DLD1 (cell line): ENCODE measurements at regions not wholly inside any gene's neighbourhood (a gene's known extent, or its start where the extent isn't known, plus 50 kb on each side); places are given as distances from the start of the nearest gene placed in this dataset.

Experiments
- in situ Hi-C: cut with HindIII; loops from 2 replicates; pipeline ENCODE4 v1.10.0; 2017; ENCODE audit warnings: low sequenced_read_pairs

DNA sequence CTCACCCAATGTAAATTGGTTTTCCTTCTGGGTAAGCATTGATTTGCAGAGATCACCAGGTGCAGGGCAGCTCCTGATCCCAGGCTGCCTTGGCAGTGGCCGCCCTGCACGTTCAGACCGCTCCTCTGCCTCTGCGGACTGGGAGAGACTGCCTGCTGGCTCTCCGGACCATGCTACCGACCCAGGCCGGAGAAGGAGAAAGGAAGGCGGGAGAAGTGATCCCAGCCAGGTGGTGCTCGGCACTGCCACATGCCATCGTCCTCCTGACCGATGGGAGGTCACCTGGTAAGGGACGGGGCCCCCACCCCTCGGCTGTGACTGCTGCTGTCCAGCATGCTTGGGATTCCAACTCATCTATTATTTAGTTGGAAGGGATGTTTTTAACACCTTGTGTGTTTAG lies 108.1 kb upstream of the POU3F3 start:
- in situ Hi-C loops: no loop called here

GRCh38 chr2:104746299-104746698 lies 107.6 kb upstream of the POU3F3 start:
- in situ Hi-C loops: no loop called here

GRCh38 chr2:104746858-104747257 lies 107.1 kb upstream of the POU3F3 start:
- in situ Hi-C loops: no loop called here

DNA sequence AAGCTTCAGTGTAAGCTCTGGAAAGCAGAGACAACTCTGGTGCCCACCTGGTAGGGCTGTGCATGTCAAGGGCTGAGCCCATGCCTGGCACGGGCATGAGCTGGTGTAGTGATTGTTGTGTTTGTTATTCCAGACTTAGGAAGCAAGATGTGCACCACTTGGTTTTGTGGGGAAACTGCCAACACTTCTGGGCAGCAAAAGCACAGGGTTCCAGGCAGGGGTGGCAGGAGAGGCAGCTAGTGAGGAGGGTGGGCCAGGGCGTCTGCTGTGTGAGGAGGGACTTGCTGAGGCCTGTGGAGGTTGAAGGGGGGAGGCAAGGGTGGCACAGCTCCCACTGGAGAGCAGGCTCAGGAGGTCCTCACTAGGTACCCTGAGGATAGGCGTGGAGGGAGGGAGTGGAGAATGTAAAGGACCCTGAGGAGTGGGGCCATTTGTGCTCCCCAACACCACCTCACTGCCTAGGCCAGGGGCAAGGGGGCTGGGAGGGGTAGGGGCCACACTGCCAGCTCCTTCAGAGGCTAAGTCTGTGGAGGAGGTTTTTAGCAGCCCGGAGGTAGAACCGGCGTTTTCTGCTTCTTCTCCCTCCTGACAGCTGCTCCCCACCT lies 104.0 kb upstream of the POU3F3 start:
- in situ Hi-C loops: no loop called here

GRCh38 chr2:104752504-104752903 lies 101.4 kb upstream of the POU3F3 start:
- in situ Hi-C loops: no loop called here

DNA sequence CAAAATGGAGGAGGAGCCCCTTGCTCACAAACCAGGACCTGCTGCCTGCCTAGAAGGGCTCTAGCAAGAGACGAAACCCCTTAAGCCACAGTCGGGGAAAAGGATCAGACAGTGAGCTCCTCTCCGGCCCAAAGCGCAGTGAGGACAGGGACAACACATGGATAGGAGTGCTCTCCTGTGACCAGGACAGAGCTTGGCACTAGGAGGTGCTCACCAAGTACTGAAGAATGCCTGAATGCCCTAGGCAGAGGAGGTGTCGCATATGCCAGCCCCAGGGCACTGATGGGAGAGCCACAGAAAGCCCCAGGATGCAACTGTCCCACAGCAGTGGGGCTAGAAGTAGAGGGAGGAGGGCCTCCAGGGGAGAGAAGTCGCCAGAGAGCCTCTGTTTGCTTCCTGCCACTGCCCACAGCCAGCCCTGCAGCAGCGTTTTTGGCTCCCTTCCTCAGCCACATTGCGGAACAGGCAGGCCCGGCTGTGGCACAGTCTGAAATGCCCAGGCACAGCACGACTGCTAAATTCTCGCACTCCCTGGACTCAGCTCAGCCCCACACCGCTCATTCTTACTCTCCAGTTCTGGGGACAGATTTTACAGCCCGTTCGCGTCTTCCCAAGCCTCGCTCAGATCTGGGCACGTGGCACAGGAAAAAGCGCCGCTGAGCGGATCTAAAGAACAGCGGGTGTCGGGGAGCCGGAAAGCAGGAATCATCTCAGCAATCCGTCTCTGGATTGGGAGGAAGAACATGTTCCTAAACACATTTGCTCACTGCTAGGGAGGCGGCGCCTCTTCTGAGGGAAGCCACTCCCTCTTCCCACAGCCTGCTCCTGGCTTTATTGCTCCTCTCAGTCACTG lies 98.7 kb upstream of the POU3F3 start:
- in situ Hi-C loops: no loop called here

DNA sequence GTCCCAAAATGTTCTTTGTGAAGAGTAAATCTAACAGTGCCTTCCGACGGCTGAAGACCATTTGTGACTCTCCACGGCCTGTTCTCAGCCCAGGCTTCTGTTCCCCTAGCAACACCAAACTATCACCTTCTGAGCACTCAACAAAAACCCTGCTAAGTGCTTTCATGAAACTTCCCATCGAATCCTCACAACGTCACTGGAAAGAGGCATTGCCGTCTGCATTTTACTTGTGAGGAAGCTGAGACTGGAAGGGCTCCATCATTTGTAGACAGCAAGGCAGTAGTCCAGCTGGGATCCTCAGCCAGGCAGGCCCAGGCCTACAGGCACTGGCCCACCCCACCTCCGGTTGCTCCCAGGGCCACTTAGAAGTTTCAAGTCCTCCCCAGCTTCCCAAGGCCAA lies 97.8 kb upstream of the POU3F3 start:
- in situ Hi-C loops: no loop called here

DNA sequence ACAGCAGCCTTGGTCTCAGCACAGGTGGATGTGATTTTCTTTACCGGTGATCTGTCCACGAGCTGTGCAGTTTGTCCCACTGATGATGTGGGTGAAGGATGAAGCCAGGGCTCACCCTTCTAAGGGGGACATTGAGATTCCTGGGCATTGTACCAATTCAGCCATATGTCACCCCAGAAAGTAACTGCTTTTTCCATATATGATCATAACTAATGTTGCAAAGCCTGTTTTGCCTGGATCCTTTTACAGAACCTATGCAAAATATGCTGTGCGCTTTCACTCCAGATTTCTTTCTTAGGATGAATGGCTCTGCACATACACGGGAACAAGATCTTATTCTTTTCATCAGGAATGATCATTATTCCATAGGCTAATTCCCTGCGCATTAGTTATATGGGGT lies 96.9 kb upstream of the POU3F3 start:
- in situ Hi-C loops: no loop called here

DNA sequence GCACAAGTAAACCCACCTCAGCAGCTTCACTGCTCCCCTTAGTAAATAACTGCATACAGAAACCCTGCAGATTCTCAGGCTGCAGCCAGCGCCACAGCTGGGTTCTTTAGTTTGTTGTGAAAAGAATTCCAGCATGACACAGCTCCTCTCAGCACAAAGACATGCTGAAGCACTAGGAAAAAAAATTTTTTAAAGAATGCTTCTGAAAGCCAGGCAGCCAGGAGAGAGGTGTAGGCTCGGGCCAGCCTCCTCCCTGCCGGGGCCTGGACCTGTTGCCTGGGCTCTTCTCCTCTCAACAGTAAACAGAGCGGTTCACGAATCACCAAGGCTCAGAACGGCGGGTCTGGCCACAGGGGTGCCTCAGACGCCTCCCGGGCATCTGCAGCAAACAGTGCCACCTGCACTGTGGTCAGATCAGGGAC lies 95.7 kb upstream of the POU3F3 start:
- in situ Hi-C loops: no loop called here

- in situ Hi-C loops: no loop called here
Observed at GRCh38 chr2:104762031-104762430, 91.9 kb upstream of the POU3F3 start.

DNA sequence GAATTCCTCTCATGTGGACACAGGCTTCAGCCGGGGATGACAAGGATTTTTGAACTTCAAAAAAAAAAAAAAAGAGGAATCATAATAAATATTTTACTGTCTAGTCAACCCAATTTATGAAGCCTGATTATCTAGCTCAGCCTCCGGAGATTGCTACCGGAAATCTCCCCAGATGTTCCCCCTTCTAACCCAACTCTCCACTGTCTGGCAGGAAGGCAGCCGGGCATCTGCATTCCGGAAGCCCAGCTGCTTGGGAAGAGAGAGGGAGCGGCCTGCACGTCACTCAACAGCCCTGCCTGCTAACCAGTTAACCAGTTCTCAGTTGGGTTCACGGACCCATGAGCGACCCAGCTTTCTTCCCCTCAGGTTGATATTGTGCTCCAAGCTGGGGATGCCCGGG lies 87.2 kb upstream of the POU3F3 start:
- in situ Hi-C loops: no loop called here

- in situ Hi-C loops: no loop called here
Observed at GRCh38 chr2:104768694-104769093, 85.2 kb upstream of the POU3F3 start.

- in situ Hi-C loops: no loop called here
Observed at GRCh38 chr2:104769096-104769495, 84.8 kb upstream of the POU3F3 start.

DNA sequence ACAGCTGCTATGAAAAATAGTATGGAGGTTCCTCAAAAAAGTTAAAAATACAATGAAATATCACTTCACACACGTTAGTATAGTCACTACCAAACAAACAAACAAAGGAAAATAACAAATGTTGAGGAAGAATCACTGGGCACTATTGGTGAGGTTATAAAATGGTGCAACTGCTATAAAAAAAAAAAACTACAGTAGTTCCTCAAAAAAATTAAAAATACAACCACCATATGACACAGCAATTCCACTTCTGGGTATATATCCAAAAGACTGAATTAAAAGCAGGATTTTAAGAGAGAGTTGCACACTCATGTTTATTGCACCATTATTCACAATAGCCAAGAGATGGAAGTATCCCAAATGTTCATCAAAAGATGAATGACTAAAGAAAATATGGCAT lies 80.9 kb upstream of the POU3F3 start:
- in situ Hi-C loops: no loop called here

- in situ Hi-C loops: no loop called here
Observed at GRCh38 chr2:104774631-104775030, 79.3 kb upstream of the POU3F3 start.

DNA sequence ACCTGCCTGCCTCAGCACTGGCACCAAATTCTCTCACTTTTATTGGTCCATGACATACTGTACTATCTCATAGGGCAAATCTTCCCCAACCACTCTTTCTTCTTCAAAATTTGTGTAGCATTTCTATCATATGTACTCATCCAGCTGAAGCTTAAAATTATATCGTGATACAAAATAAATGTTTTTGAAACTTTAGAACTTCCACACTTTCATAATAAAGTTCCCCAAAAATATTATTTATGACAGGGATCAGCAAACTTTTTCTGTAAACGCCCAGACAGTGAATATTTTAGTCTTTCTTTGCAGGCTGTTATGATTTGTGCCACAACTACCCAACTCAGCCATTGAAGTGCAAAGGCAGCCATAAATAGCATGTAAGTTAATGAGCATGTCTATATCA lies 76.2 kb upstream of the POU3F3 start:
- in situ Hi-C loops: no loop called here

GRCh38 chr2:104781151-104781550 lies 72.8 kb upstream of the POU3F3 start:
- in situ Hi-C loops: loop anchor here (5.0 kb wide), 1 partner anchor 74 kb away; no protein-coding TSS in a partner anchor

DNA sequence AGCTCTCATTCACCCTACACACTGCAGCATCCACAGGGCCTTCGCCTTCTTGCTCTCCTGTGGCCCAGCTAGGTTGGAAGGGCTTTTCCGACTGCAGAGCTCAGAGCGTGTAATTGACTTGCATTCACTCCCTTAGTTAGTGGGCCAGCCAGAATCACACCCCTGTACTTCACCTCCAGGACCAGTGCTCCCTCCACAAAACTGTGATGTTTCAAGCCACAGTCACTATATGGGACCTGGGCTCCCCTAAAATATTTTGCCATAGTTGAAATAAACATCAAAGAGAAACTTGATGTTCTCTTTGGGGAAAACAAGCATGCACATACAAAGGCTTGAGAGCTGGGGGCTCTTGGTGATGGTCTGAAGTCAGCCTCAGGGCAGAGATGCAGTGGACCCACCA lies 69.7 kb upstream of the POU3F3 start:
- in situ Hi-C loops: loop anchor here (5.0 kb wide), 1 partner anchor 77 kb away; no protein-coding TSS in a partner anchor

DNA sequence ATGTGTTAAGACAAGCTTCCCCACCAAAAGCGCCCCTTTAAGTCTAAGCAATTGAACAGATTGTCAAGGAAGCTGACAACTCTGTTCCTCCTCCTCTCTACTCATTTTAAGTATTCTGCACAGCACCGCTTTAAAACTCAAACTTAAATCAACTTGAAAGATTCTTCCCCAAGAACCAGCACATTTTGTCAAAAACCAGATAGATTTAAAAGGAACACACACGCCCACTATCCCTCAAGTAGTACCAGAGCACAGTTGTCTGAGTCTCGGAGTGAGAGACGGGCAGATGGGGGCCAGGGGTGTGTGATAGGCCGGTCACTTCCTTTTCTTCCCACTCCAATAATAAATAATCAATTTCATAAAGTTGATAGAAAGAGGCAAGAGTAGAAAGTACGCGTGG lies 67.7 kb upstream of the POU3F3 start:
- in situ Hi-C loops: no loop called here

DNA sequence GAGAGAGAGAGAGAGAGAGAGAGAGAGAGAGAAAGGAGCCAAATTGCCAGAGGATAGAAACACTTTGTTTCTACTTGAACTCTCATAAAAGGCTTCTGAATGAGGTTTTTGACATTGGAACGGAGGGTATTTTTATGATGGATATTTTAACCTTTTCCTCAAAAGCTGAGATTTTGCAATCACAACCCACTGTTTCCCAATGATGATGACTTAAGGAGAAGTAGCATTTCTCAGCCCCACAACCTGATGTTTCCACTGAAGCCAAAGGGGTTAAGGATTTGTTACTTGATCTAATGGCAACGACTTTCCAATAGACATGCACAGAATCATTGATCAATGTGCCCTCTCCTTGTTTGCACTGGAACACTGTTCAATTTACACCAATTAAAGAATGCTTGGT lies 67.1 kb upstream of the POU3F3 start:
- in situ Hi-C loops: no loop called here

- in situ Hi-C loops: no loop called here
Observed at GRCh38 chr2:104787298-104788065, 66.4 kb upstream of the POU3F3 start.
